ENCODE measurements at regions not wholly inside any gene's neighbourhood (a gene's known extent, or its start where the extent isn't known, plus 50 kb on each side); places are given as distances from the start of the nearest gene placed in this dataset.

GRCh38 chr5:152337484-152337883 is 67.6 kb downstream of the NMUR2 start:
- no peak for TF ChIP-seq GATA2 (IDR thresholded peaks at IDR 0.05; ENCODE audit: low read depth, low read length)
- TF ChIP-seq GATA3 (IDR thresholded peaks at IDR 0.05; ENCODE audit: low read depth, low read length), result no peak

GRCh38 chr5:152335461-152335860 is 69.6 kb downstream of the NMUR2 start:
- TF ChIP-seq GATA2 (IDR thresholded peaks at IDR 0.05; ENCODE audit: low read depth, low read length) (no peak), GATA3 (IDR thresholded peaks at IDR 0.05; ENCODE audit: low read depth, low read length) (no peak)

- TF ChIP-seq GATA3 (IDR thresholded peaks at IDR 0.05; ENCODE audit: low read depth, low read length) (no peak), GATA2 (IDR thresholded peaks at IDR 0.05; ENCODE audit: low read depth, low read length) (no peak)
Observed at GRCh38 chr5:152332716-152333460, 72.2 kb downstream of the NMUR2 start.

- TF ChIP-seq GATA2 (IDR thresholded peaks at IDR 0.05; ENCODE audit: low read depth, low read length) (no peak), GATA3 (IDR thresholded peaks at IDR 0.05; ENCODE audit: low read depth, low read length) (no peak)
Observed at GRCh38 chr5:152331718-152332117, 73.4 kb downstream of the NMUR2 start.

- TF ChIP-seq GATA2 (IDR thresholded peaks at IDR 0.05; ENCODE audit: low read depth, low read length), result no peak
- TF ChIP-seq GATA3 (IDR thresholded peaks at IDR 0.05; ENCODE audit: low read depth, low read length), result no peak
Observed at GRCh38 chr5:152331006-152331405, 74.1 kb downstream of the NMUR2 start.

GRCh38 chr5:152329761-152330283 is 75.3 kb downstream of the NMUR2 start:
- no peak for TF ChIP-seq GATA2 (IDR thresholded peaks at IDR 0.05; ENCODE audit: low read depth, low read length)
- TF ChIP-seq GATA3 (IDR thresholded peaks at IDR 0.05; ENCODE audit: low read depth, low read length), result no peak

GRCh38 chr5:152329207-152329606 is 75.9 kb downstream of the NMUR2 start:
- TF ChIP-seq GATA2 (IDR thresholded peaks at IDR 0.05; ENCODE audit: low read depth, low read length), result no peak
- no peak for TF ChIP-seq GATA3 (IDR thresholded peaks at IDR 0.05; ENCODE audit: low read depth, low read length)

GRCh38 chr5:152315942-152316341 is 89.1 kb downstream of the NMUR2 start:
- TF ChIP-seq GATA2 (IDR thresholded peaks at IDR 0.05; ENCODE audit: low read depth, low read length) (no peak), GATA3 (IDR thresholded peaks at IDR 0.05; ENCODE audit: low read depth, low read length) (no peak)

GRCh38 chr5:152314196-152314829 is 90.8 kb downstream of the NMUR2 start:
- TF ChIP-seq GATA3 (IDR thresholded peaks at IDR 0.05; ENCODE audit: low read depth, low read length) (no peak), GATA2 (IDR thresholded peaks at IDR 0.05; ENCODE audit: low read depth, low read length) (no peak)

- no peak for TF ChIP-seq GATA3 (IDR thresholded peaks at IDR 0.05; ENCODE audit: low read depth, low read length)
- no peak for TF ChIP-seq GATA2 (IDR thresholded peaks at IDR 0.05; ENCODE audit: low read depth, low read length)
Observed at GRCh38 chr5:152309926-152310450, 95.1 kb downstream of the NMUR2 start.

GRCh38 chr5:152306386-152306785 is 98.7 kb downstream of the NMUR2 start:
- TF ChIP-seq GATA3 (IDR thresholded peaks at IDR 0.05; ENCODE audit: low read depth, low read length) (no peak), GATA2 (IDR thresholded peaks at IDR 0.05; ENCODE audit: low read depth, low read length) (no peak)

- TF ChIP-seq GATA3 (IDR thresholded peaks at IDR 0.05; ENCODE audit: low read depth, low read length), result no peak
- TF ChIP-seq GATA2 (IDR thresholded peaks at IDR 0.05; ENCODE audit: low read depth, low read length), result no peak
Observed at GRCh38 chr5:152305525-152305924, 99.6 kb downstream of the NMUR2 start.

GRCh38 chr5:152303841-152304240 is 101.2 kb downstream of the NMUR2 start:
- TF ChIP-seq GATA3 (IDR thresholded peaks at IDR 0.05; ENCODE audit: low read depth, low read length) (no peak), GATA2 (IDR thresholded peaks at IDR 0.05; ENCODE audit: low read depth, low read length) (no peak)

- no peak for TF ChIP-seq GATA2 (IDR thresholded peaks at IDR 0.05; ENCODE audit: low read depth, low read length)
- TF ChIP-seq GATA3 (IDR thresholded peaks at IDR 0.05; ENCODE audit: low read depth, low read length), result no peak
Observed at GRCh38 chr5:152297866-152298265, 107.2 kb downstream of the NMUR2 start.

- no peak for TF ChIP-seq GATA3 (IDR thresholded peaks at IDR 0.05; ENCODE audit: low read depth, low read length)
- TF ChIP-seq GATA2 (IDR thresholded peaks at IDR 0.05; ENCODE audit: low read depth, low read length), result no peak
Observed at GRCh38 chr5:152293189-152293588, 111.9 kb downstream of the NMUR2 start.

Data from SH-SY5Y (cell line).